Trophoblast cell (in vitro differentiated cells and primary cell): ENCODE measurements at regions not wholly inside any gene's neighbourhood (a gene's known extent, or its start where the extent isn't known, plus 50 kb on each side); places are given as distances from the start of the nearest gene placed in this dataset.

ENCODE experiments used
- DNase-seq, 2 donors: peaks; one replicate each; pipeline ENCODE4 v3.0.0-alpha.2; 2016
- H2AFZ ChIP-seq: 2 replicates; pipeline ENCODE4 v1.6.1; 2013; ENCODE audit warnings: low read length, moderate library complexity, mild to moderate bottlenecking; ENCODE audit not compliant: insufficient read depth, poor library complexity
- H2AK5ac ChIP-seq: 2 replicates; pipeline ENCODE4 v1.6.1; 2013; ENCODE audit warnings: mild to moderate bottlenecking, low read length
- H2BK120ac ChIP-seq: 2 replicates; pipeline ENCODE4 v1.6.1; 2013; ENCODE audit warnings: low read length, mild to moderate bottlenecking, moderate library complexity; ENCODE audit not compliant: insufficient read depth, poor library complexity
- H2BK12ac ChIP-seq: 2 replicates; pipeline ENCODE4 v1.6.1; 2013; ENCODE audit warnings: mild to moderate bottlenecking, low read length, moderate library complexity
- H2BK5ac ChIP-seq: 2 replicates; pipeline ENCODE4 v1.6.1; 2013; ENCODE audit warnings: low read length, low read depth, moderate library complexity, mild to moderate bottlenecking; ENCODE audit not compliant: poor library complexity
- H3K14ac ChIP-seq: 2 replicates; pipeline ENCODE4 v1.6.1; 2013; ENCODE audit warnings: mild to moderate bottlenecking, low read length
- H3K18ac ChIP-seq: 2 replicates; pipeline ENCODE4 v1.6.1; 2013; ENCODE audit warnings: mild to moderate bottlenecking, low read length
- H3K23ac ChIP-seq: 2 replicates; pipeline ENCODE4 v1.6.1; 2013; ENCODE audit warnings: low read length
- H3K27ac ChIP-seq: 2 replicates; pipeline ENCODE4 v1.5.1; 2013; ENCODE audit warnings: low read depth, mild to moderate bottlenecking, inconsistent platforms, low read length, moderate library complexity
- H3K27me3 ChIP-seq: 2 replicates; pipeline ENCODE4 v1.6.1; 2013; ENCODE audit warnings: inconsistent platforms, mild to moderate bottlenecking, low read length, moderate library complexity; ENCODE audit not compliant: insufficient read depth
- H3K36me3 ChIP-seq, 2 experiments: 1 replicate in 1 of 2; 2 replicates in 1 of 2; pipeline ENCODE4 v1.6.1; 2013; ENCODE audit warnings: low read length in 2 of 2, mild to moderate bottlenecking in 2 of 2, moderate library complexity in 1 of 2; ENCODE audit not compliant: insufficient read depth in 2 of 2, control insufficient read depth in 1 of 2
- H3K4ac ChIP-seq: 2 replicates; pipeline ENCODE4 v1.6.1; 2013; ENCODE audit warnings: low read depth, mild to moderate bottlenecking, low read length, moderate library complexity
- H3K4me1 ChIP-seq, 2 experiments: 1 replicate in 1 of 2; 2 replicates in 1 of 2; pipeline ENCODE4 v1.6.1; 2013; ENCODE audit warnings: low read length in 2 of 2, mild to moderate bottlenecking in 2 of 2, moderate library complexity in 1 of 2; ENCODE audit not compliant: insufficient read depth in 2 of 2, control insufficient read depth in 1 of 2
- H3K4me2 ChIP-seq: 2 replicates; pipeline ENCODE4 v1.6.1; 2013; ENCODE audit warnings: inconsistent platforms, mild to moderate bottlenecking, low read length, moderate library complexity
- H3K4me3 ChIP-seq: 2 replicates; pipeline ENCODE4 v1.5.1; 2013; ENCODE audit warnings: mild to moderate bottlenecking, low read depth, low read length, inconsistent platforms
- H3K79me1 ChIP-seq: one replicate; pipeline ENCODE4 v1.6.1; 2013; ENCODE audit warnings: low read length
- H3K79me2 ChIP-seq: 2 replicates; pipeline ENCODE4 v1.6.1; 2013; ENCODE audit warnings: low read length, mild to moderate bottlenecking; ENCODE audit not compliant: control insufficient read depth, insufficient read depth, poor library complexity
- H3K9ac ChIP-seq: 2 replicates; pipeline ENCODE4 v1.6.1; 2013; ENCODE audit warnings: mild to moderate bottlenecking, low read length
- H3K9me3 ChIP-seq: 2 replicates; pipeline ENCODE4 v1.6.1; 2013; ENCODE audit warnings: low read depth, mild to moderate bottlenecking, control low read depth, inconsistent platforms, low read length; ENCODE audit not compliant: insufficient read depth
- H4K12ac ChIP-seq: 2 replicates; pipeline ENCODE4 v1.6.1; 2013; ENCODE audit warnings: low read depth, mild to moderate bottlenecking, low read length, moderate library complexity
- H4K8ac ChIP-seq: 2 replicates; pipeline ENCODE4 v1.6.1; 2013; ENCODE audit warnings: low read depth, mild to moderate bottlenecking, low read length, moderate library complexity
- H4K91ac ChIP-seq: one replicate; pipeline ENCODE4 v1.6.1; 2013; ENCODE audit warnings: low read depth, mild to moderate bottlenecking, low read length, moderate library complexity
- WGBS: extraction: QIAGEN DNeasy Blood & Tissue Kit; methylation state at CpG from one replicate; pipeline ENCODE4 v1.1.7; 2013; ENCODE audit warnings: missing lambda C conversion rate; ENCODE audit not compliant: insufficient read length, insufficient coverage; ENCODE audit errors: extremely low coverage; 5-methylcytosine and 5-hydroxymethylcytosine counted together

DNA sequence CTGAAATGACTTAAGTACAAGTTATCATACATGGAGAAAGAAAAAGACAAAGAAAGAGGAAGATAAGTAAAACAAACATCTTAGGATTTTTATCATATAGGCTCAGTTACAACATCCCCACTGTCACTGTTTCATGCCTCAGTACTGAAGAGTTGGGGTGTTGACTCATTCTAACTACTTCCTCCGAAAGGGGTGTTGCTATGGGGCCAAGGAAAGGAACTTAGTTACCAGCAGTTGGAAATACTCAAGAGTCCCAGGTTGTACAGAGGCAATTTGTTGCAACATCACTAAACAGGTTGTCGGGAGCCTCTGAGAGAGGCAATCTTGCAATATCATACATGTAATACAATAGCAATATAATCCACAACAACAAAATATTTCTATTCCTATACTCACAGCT, 1264.7 kb downstream of the PCDH7 start:
- Histone ChIP-seq H3K23ac (no peak overlapping the region), H4K12ac (no peak overlapping the region), H3K27me3 (no peaks in the 10 kb centered on the region), H3K9me3 (no peaks in the 10 kb centered on the region), H3K18ac (no peak overlapping the region), H3K4ac (no peak overlapping the region), H2BK120ac (no peak overlapping the region), H3K79me1 (no peaks in the 10 kb centered on the region), H2AFZ (no peak overlapping the region), H2AK5ac (no peak overlapping the region), H2BK5ac (no peak overlapping the region), H3K4me2 (no peak overlapping the region), H3K27ac (no peak overlapping the region), H3K36me3 (no peaks in the 10 kb centered on the region), H3K4me3 (no peak overlapping the region), H3K79me2 (no peaks in the 10 kb centered on the region), H3K14ac (no peak overlapping the region), H4K8ac (no peak overlapping the region), H4K91ac (no peak overlapping the region), H3K4me1 (no peaks in the 10 kb centered on the region), H3K9ac (no peak overlapping the region), H2BK12ac (no peak overlapping the region)
- peak in 1 of 2 donors; percentile 5 for DNase-seq
- WGBS, result no CpG with 5 or more reads among the region's 2 CpGs

DNA sequence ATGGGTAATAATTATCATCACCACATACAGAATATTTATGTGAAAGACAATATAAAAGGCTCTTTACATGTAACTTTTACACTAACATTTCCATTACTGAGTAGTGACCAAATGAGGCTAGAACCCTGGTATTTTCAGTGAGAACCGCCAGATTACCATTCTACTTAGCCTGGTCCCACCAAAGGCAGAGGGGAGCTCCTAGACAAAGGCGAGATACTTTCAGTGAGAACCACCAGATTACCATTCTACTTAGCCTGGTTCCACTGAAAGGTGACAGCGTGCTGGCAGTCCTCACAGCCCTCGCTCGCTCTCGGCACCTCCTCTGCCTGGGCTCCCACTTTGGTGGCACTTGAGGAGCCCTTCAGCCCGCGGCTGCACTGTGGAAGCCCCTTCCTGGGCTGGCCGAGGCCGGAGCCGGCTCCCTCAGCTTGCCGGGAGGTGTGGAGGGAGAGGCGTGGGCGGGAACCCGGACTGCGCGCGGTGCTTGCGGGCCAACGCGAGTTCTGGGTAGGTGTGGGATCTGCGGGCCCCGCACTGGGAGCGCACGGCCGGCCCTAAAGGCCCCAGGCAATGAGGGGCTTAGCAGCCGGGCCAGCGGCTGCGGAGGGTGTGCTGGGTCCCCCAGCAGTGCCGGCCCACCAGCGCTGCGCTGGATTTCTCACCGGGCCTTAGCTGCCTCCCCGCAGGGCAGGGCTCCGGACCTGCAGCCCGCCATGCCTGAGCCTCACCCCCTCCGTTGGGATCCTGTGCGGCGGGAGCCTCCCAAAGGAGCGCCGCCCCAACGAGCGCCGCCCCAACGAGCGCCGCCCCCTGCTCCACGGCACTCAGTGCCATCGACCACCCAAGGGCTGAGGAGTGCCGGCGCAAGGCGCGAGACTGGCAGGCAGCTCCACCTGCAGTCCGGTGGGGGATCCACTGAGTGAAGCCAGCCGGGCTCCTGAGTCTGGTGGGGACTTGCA, 1276.1 kb downstream of the PCDH7 start:
- Histone ChIP-seq H3K4me3 (no peak overlapping the region), H4K12ac (no peak overlapping the region), H3K18ac (no peak overlapping the region), H2BK5ac (no peak overlapping the region), H3K9me3 (no peaks in the 10 kb centered on the region), H3K23ac (no peak overlapping the region), H4K91ac (no peak overlapping the region), H3K4me1 (no peaks in the 10 kb centered on the region), H3K27ac (no peak overlapping the region), H3K4me2 (no peak overlapping the region), H2BK120ac (no peak overlapping the region), H3K4ac (no peak overlapping the region), H4K8ac (no peak overlapping the region), H3K14ac (no peak overlapping the region), H2AFZ (no peak overlapping the region), H3K79me2 (no peaks in the 10 kb centered on the region), H2AK5ac (no peak overlapping the region), H2BK12ac (no peak overlapping the region), H3K27me3 (no peaks in the 10 kb centered on the region), H3K79me1 (no peaks in the 10 kb centered on the region), H3K9ac (no peak overlapping the region), H3K36me3 (no peaks in the 10 kb centered on the region)
- no CpG with 5 or more reads among the region's 55 CpGs for WGBS
- peak; percentile 7 to 8 for DNase-seq

DNA sequence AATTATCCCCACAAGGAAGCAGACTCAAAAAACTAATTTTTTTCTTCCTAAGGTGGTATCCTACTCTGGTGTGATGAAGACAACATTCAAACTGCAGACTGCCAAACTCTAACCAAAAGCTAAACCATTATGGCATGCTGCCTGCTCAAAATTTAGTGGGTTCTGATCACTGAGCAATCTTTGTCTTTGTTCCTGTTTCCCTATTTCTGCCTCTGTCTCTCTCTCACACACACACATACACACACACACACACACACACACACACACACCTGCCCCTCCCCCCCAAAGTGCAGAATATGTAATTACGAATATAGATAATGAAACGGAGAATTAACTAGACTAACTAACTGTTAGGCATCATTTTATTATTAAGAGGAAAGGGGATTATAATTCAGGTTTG, 1278.6 kb downstream of the PCDH7 start:
- H4K91ac ChIP-seq, result no peak overlapping the region
- no peak overlapping the region for H4K8ac ChIP-seq
- no peak overlapping the region for H3K23ac ChIP-seq
- no peak overlapping the region for H2BK12ac ChIP-seq
- H3K4me3 ChIP-seq, result no peak overlapping the region
- no peak overlapping the region for H4K12ac ChIP-seq
- H3K18ac ChIP-seq, result no peak overlapping the region
- H3K9ac ChIP-seq, result no peak overlapping the region
- no peak overlapping the region for H2BK120ac ChIP-seq
- H3K4me2 ChIP-seq, result no peak overlapping the region
- no peaks in the 10 kb centered on the region for H3K79me2 ChIP-seq
- H3K9me3 ChIP-seq, result no peaks in the 10 kb centered on the region
- no peaks in the 10 kb centered on the region for H3K79me1 ChIP-seq
- WGBS, result no CpG with 5 or more reads among the region's 2 CpGs
- H3K4me1 ChIP-seq, result peaks cover 0 to 3% of the 10 kb centered on the region in 2 experiments
- no peak overlapping the region for H2BK5ac ChIP-seq
- H2AK5ac ChIP-seq, result no peak overlapping the region
- no peak overlapping the region for H2AFZ ChIP-seq
- no peak for DNase-seq
- H3K36me3 ChIP-seq, result no peaks in the 10 kb centered on the region
- H3K27ac ChIP-seq, result no peak overlapping the region
- H3K14ac ChIP-seq, result no peak overlapping the region
- no peaks in the 10 kb centered on the region for H3K27me3 ChIP-seq
- H3K4ac ChIP-seq, result no peak overlapping the region

DNA sequence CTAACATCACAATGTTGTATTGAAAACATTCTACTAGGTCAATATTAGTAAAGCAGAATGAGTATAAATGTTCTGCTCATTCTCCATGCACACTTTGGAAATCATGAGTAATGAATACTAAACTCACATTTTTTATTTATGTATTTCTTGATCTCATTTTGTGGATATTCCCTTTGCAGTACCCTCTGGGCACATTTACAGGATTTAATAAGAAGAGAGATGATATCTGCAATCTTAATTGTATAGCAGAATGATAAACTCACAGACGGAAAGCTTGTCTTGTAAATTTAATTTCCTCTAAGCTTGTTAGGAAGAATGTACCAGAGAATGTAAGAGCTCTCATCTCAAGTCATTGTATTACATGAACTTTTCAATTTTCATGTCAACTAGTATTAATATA, 1279.7 kb downstream of the PCDH7 start:
- Histone ChIP-seq H3K23ac (no peak overlapping the region), H3K9me3 (no peaks in the 10 kb centered on the region), H3K36me3 (no peaks in the 10 kb centered on the region), H2BK12ac (no peak overlapping the region), H3K4ac (no peak overlapping the region), H2BK5ac (no peak overlapping the region), H3K4me1 (peaks cover 0 to 3% of the 10 kb centered on the region in 2 experiments), H2AK5ac (no peak overlapping the region), H3K14ac (no peak overlapping the region), H4K12ac (no peak overlapping the region), H3K9ac (no peak overlapping the region), H3K18ac (no peak overlapping the region), H2AFZ (no peak overlapping the region), H4K91ac (no peak overlapping the region), H3K79me1 (no peaks in the 10 kb centered on the region), H3K79me2 (no peaks in the 10 kb centered on the region), H4K8ac (no peak overlapping the region), H2BK120ac (no peak overlapping the region), H3K27ac (no peak overlapping the region), H3K27me3 (no peaks in the 10 kb centered on the region), H3K4me2 (no peak overlapping the region), H3K4me3 (no peak overlapping the region)
- WGBS, result no CpG with 5 or more reads among the region's 1 CpG
- DNase-seq, result no peak
